HG03066 (cell line): ENCODE measurements at regions not wholly inside any gene's neighbourhood (a gene's known extent, or its start where the extent isn't known, plus 50 kb on each side); places are given as distances from the start of the nearest gene placed in this dataset.
"Not testable (repeated sequence)": the region's sequence is repeated elsewhere in the genome, so short reads cannot be mapped to it uniquely, and the experiment has no call there.

Experiments used
- ATAC-seq: cut with Tn5 transposase; IDR thresholded peaks from one replicate; pipeline ENCODE4 v1.9.1; 2021; ENCODE audit warnings: low read depth; ENCODE audit not compliant: unreplicated experiment

DNA sequence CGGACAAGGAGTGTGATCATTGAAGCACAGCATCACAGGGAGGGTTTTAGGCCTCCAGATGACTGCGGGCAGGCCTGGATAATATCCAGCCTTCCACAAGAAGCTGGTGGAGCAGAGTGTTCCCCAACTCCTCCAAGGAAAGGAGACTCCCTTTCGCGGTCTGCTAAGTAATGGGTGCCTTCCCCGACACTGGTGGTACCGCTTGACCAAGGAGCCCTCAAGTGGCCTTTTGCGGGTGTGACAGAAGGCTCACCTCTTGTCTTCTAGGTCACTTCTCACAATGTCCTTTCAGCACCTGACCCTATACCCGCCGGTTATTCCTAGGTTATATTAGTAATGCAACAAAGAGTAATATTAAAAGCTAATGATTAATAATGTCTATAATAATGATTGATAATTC is 882.4 kb downstream of the DIPK2A start:
- ATAC-seq, result not testable (repeated sequence)

GRCh38 chr3:144859161-144859560 is 887.5 kb downstream of the DIPK2A start:
- ATAC-seq, result no peak

DNA sequence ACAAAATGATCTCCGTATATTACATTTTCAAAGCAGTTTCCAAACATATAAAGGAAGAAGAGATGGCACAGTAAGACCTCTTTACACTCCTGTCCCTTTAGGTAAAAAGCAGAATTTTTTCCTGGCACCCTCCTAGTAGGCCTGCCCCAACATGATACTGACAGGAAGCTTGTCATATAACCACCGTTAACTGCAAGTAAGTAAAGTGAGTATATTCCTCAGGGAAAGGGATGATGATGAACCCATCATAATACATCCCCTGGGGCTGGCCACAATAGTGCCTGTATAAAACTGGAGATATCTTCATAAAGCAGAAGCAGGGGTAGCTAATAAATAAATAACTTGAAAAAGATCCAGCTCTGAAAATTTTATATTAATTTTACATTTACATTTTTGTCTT is 893.0 kb downstream of the DIPK2A start:
- no peak for ATAC-seq

- ATAC-seq, result no peak
Measured at GRCh38 chr3:144865948-144866347, 894.3 kb downstream of the DIPK2A start.

DNA sequence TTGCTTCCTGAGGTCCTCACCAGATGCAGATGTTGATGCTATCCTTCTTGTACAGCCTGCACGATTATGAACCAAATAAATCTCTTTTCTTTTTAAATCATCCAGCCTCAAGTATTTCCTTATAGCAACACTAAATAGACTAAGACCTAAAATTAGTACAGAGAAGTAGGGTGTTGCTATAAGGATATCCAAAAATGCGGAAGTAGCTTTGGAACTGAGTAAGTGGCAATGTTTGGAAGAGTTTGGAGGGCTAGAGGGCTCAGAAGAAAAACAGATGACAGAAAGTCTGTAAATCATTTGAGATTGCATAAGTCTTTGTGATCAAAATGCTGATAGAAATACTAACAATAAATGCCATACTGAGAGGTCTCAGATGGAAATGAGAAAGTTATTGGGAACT is 894.9 kb downstream of the DIPK2A start:
- ATAC-seq, result no peak

DNA sequence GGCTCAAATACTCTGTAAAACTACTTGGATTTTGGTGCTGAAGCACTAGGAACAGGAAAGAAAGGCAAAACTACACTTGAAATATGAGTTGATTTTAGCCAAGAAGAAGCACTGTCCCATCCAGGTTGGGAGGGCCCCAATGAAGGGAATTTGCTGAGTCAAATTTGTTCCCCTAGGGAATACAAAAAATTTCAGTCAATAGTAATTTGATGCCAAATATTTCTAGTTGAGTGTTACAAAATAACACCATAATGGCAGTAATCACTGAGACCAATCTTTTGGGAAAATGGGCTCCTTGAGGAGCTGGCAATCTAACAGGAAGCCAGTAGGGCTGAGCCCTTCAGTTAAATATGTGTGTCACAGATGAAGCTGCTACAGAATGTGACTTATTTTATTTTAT is 896.9 kb downstream of the DIPK2A start:
- ATAC-seq, result no peak

DNA sequence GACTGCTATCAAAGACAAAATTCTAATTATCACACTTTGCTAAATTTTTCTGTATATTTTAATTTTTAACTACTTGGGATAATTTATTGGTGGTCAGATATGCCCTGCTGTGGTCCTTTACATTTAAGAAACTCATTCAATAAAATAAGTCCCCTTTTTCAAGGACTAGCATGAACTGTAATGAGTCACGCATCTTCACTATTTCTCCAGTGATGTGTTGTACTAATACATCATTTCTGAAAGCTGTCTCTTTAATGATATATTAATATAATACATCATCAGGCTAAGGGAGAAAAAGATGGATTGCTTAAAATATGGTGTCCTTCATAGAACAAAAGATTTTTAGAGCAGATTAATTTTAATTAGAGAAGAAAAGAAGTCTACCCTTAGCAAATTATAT is 901.4 kb downstream of the DIPK2A start:
- no peak for ATAC-seq

DNA sequence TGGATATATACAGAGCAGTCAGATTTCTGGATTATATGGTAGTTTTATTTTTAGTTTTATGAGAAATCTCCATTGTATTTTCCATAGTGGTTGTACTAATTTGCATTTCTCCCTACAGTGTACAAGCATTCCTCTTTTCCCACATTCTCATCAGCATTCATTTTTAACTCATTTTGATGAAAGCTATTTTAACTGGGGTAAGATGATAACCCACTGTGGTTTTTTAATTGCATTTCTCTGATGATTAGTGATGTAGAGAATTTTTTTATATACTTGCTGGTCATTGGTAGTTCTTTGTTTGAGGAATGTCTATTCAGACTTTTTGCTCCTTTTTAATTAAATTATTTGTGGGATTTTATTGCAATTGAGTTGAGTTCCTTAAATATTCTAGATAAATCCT is 903.6 kb downstream of the DIPK2A start:
- no peak for ATAC-seq

DNA sequence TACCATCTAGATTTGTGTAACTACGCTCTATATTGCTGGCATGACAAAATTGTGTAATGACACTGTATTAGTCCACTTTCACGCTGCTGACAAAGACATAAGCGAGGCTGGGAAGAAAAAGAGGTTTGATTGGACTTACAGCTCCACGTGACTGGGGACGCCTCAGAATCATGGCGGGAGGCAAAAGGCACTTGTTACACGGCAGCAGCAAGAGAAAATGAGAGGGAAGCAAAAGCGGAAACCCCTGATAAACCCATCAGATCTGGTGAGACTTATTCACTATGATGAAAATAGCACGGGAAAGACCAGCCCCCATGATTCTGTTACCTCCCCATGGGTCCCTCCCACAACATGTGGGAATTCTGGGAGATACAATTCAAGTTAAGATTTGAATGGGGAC is 905.7 kb downstream of the DIPK2A start:
- ATAC-seq, result no peak

DNA sequence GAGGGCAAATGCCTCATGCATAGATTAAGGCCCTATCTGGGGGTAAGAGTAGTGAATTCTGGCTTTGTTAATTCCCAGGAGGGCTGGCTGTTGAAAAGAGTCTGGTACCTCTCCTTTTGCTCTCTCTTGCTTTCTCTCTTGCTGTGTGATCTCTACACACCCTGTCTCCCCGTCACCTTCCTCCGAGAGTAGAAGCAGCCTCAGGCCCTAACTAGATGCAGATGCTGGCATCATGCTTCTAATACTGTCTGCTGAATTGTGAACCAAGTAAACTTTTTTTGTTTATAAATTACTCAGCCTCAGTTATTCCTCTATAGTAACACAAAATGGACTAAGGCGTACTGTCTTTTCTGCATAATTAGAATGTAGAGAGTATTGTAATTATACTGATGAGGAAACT is 908.1 kb downstream of the DIPK2A start:
- ATAC-seq, result no peak

DNA sequence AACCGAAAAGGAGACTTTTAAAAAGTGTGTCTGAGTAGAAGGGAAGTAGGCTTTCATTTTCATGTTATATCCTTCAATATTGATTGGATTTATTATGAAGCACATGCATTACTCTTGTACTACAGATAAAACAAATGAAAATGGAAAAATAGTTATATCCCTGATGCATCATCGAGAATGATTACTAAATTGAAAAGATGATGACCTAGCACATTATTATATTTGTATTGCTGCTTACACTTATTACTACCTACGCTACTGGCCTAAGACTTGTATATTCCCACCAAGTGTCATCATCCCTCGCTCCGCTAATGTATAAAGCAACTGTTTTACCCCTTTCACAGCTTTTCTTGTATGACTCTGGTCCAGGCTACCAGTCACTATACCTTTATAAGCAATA is 922.4 kb downstream of the DIPK2A start:
- no peak for ATAC-seq

- ATAC-seq, result no peak
Measured at GRCh38 chr3:144894576-144894975, 923.0 kb downstream of the DIPK2A start.

- ATAC-seq, result no peak
Measured at GRCh38 chr3:144900366-144900765, 928.7 kb downstream of the DIPK2A start.

- ATAC-seq, result not testable (repeated sequence)
Measured at GRCh38 chr3:144907581-144907980, 936.0 kb downstream of the DIPK2A start.

- no peak for ATAC-seq
Measured at GRCh38 chr3:144912968-144913367, 941.3 kb downstream of the DIPK2A start.

DNA sequence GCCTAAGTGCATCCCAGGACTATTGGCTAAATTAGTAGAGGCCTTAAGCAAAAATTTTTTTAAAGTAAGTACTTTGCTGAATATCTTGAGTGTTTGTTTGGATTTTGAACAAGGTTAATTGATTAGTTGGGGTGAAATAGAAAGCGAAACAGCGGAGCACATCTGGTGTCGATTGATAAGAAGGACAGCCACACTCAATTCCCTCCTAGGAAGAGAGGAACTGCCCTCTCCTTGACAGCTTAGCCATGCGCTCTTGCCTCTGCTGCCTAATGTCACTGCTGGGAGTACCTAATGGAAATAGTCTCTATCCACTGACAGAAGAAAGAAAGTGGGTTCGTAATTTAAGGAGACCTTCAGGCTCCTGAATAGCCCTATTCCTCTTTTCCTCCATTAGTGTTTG is 943.6 kb downstream of the DIPK2A start:
- no peak for ATAC-seq

- ATAC-seq, result no peak
Measured at GRCh38 chr3:144921710-144922109, 950.1 kb downstream of the DIPK2A start.

- no peak for ATAC-seq
Measured at GRCh38 chr3:144923046-144923775, 951.6 kb downstream of the DIPK2A start.

- ATAC-seq, result no peak
Measured at GRCh38 chr3:144930431-144930830, 958.8 kb downstream of the DIPK2A start.

GRCh38 chr3:144931590-144931989 is 960.0 kb downstream of the DIPK2A start:
- no peak for ATAC-seq

DNA sequence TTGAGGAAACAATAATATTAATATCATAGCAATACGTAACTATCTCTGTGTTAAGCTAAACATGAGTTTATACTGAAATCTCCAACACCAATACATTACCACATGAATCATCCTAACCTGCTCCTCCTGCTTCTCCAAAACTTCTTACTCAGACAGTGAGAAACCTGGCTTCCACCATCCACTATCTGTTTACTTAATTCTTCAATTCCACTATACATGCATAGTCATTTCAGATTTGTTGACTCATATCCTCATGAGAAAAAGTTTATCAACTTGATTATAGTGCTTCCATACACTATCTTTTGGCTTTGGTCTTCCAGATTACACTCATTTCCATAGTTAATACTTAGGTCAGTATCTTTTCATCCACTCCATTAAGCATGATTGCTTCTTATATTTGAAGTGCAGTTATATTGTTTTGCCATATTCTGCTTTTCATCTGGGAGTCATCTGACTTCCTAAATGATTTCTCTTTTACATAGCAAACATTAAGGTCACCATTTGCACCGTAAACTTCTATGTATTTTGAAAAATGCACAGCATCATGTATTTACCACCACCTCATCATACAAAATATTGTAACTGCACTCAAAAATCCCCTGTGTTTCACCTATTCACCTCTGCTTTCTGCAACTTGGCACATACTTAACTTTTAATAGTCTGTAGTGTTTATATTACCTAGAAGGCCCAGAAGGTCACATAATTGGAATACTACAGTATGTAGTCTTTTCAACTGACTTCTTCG is 970.6 kb downstream of the DIPK2A start:
- no peak for ATAC-seq

GRCh38 chr3:144942838-144943197 is 971.2 kb downstream of the DIPK2A start:
- ATAC-seq, result no peak
